22Rv1 (cell line): ENCODE measurements at regions not wholly inside any gene's neighbourhood (a gene's known extent, or its start where the extent isn't known, plus 50 kb on each side); places are given as distances from the start of the nearest gene placed in this dataset.

Source experiments
- H3K27ac ChIP-seq: fragments of 450-650 bp; 2 replicates; pipeline ENCODE4 v1.5.1; 2017
- ZFX ChIP-seq: fragments of 450-650 bp; IDR thresholded peaks from 2 replicates; pipeline ENCODE4 v1.6.1; 2017; ENCODE audit warnings: antibody characterized with exemption, borderline replicate concordance
- TF ChIP-seq, protein P1 (sequence below): fragments of 450-650 bp; IDR thresholded peaks from 2 replicates; pipeline ENCODE4 v1.5.1; 2017; ENCODE audit warnings: mild to moderate bottlenecking

DNA sequence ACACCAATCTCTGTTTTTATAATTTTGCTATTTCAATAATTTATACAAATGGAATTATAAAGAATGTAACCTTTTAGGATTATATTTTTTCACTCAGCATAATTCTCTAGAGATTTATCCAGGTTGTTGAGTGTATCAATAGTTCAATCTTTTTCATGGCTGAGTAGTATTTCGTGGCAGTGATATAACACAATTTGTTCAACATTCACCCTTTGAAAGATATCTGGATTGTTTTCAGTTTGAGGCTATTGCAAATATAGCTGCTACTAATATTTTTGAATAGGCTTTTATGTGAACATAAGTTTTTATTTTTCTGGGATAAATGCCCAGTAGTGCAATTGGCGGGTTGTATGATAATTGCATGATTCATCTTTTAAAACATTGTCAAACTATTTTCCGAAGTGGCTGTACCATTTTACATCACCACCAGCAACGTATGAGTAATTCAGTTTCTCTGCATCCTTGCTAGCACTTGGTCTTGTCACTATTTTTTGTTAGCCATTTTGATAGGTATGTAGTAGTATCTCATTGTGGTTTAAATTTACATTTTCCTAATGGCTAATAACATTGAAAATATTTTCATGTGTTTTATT, 55.6 kb upstream of the ABCD3 start:
- TF ChIP-seq ZFX = no peak
- TF ChIP-seq, protein P1, sequence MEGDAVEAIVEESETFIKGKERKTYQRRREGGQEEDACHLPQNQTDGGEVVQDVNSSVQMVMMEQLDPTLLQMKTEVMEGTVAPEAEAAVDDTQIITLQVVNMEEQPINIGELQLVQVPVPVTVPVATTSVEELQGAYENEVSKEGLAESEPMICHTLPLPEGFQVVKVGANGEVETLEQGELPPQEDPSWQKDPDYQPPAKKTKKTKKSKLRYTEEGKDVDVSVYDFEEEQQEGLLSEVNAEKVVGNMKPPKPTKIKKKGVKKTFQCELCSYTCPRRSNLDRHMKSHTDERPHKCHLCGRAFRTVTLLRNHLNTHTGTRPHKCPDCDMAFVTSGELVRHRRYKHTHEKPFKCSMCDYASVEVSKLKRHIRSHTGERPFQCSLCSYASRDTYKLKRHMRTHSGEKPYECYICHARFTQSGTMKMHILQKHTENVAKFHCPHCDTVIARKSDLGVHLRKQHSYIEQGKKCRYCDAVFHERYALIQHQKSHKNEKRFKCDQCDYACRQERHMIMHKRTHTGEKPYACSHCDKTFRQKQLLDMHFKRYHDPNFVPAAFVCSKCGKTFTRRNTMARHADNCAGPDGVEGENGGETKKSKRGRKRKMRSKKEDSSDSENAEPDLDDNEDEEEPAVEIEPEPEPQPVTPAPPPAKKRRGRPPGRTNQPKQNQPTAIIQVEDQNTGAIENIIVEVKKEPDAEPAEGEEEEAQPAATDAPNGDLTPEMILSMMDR = no peak
- no peak overlapping the region for H3K27ac ChIP-seq

DNA sequence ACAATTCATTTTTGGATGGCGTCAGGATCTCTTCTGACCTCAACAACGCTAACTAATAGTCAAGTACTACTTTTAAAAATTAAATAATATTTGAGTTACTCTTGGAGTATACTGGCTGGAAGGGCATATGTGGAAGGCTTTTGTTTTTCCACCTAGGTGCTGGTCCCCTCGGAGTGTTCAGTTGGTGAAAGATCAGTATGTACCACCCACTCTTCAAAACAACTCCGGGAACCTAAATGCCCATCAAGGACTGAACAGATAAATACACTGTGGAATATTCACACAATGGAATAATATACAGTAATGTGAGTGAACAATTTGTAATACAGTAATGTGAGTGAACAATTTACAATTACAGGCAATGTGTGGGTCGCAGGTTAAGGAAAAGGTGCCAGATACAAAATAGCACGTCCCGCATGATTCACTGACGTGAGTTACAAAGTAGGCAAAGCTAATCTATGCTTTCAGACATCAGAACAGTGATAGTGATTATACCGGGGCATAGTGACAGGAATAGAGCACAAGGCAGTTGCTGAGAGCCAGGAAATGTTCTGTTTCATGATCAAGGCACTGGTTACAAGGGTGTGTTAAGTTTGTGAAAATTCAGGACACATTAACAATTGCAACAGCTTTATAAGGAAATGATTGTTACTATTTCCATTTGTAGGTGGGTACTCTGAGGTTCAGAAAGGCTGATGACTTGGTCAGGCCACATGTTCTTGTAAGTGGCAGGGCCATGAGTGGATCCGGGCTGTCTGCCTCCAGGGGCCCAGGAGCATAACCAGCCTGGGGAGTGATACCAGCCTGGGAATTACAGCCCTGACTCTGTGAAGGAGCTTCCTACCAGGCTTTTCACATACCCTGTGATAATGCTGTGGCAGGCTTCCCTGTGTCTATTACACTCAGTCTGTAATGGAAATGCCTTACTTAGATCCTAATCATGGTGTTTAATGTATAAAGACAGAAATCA, 59.3 kb upstream of the ABCD3 start:
- H3K27ac ChIP-seq = no peak overlapping the region
- TF ChIP-seq, protein P1 = no peak
- TF ChIP-seq ZFX = no peak

DNA sequence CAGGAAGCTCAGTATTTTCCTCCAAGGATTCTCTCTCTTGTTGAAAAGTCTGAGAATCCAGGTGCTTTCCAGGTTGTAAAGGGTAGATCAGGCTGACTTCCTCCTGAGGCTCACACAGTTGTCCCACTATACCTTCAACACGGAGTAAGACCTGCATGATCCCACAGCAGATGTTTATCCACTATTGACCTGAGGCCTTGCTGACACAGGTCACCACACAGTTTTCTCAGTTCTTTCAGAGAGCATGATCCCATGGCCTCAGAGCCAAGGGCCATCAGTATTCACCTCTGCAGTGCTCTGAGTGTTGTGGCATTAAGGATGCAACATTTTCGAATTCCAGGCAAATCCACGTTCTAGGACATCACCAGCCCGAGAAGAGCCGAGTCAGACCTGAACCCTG, 60.5 kb upstream of the ABCD3 start:
- no peak for TF ChIP-seq ZFX
- TF ChIP-seq, protein P1 = no peak
- H3K27ac ChIP-seq = no peak overlapping the region

DNA sequence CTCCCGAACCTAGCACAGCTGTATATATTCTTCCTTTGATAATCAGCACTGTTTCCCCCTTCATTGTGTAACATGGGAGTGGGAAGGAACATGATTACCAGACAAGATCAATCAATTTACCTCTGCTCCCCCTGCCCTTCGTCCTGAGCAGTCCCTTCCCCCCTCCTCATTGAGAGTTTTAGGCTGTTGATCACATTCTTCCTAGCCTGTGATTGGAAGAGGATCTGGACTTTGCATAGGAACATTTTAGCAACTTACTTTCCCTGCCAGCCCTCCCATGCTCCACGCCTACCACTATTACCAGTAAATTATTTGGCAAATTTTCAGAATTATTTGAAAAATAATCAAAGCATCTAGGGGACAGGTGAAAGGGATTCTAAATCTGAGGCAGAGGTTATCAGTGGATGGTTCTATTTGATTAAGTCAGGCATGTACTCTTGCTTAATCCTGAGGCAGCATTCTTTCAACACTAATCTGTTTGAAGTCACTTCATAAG, 62.7 kb upstream of the ABCD3 start:
- TF ChIP-seq, protein P1 = no peak
- TF ChIP-seq ZFX = no peak
- no peak overlapping the region for H3K27ac ChIP-seq

DNA sequence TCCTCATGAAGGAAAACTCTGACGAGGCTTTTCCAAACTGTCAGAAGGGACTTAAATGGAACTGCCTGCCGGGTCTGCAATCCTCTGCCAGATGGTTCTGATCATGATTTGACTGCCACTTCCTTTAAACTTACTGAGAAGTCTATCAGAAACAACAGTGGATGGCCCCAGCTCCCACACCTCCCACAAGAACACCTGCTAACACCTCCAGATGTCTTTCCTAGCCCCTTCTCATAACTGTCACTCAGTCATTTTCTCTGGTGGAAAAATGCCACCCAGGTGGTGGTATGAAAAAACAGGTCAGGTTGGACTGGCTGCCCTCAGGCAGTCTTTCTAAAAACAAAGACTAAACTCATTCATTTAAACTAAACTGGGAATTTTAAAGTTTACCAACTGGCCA, 66.7 kb upstream of the ABCD3 start:
- TF ChIP-seq ZFX = no peak
- TF ChIP-seq, protein P1 = no peak
- no peak overlapping the region for H3K27ac ChIP-seq

GRCh38 chr1:94350350-94350924, 67.8 kb upstream of the ABCD3 start:
- TF ChIP-seq, protein P1 = no peak

More at GRCh38 chr1:94350350-94350924, 67.8 kb upstream of the ABCD3 start:
- H3K27ac ChIP-seq = no peak overlapping the region
